Psoas muscle (tissue), 7 donors: ENCODE measurements at regions not wholly inside any gene's neighbourhood (a gene's known extent, or its start where the extent isn't known, plus 50 kb on each side); places are given as distances from the start of the nearest gene placed in this dataset.
A peak's percentile ranks its signal among the peaks of the same experiment; 100 is the strongest.
"Not testable (repeated sequence)": the region's sequence is repeated elsewhere in the genome, so short reads cannot be mapped to it uniquely, and the experiment has no call there.

ENCODE experiments used
- ATAC-seq, 4 donors: fragments of 200-7000 bp; cut with Tn5 transposase; one replicate each; pipeline ENCODE4 v1.9.1; 2020; ENCODE audit warnings: moderate library complexity in 3 of 4, mild to moderate bottlenecking in 2 of 4
- DNase-seq, 2 donors: peaks; one replicate each; pipeline ENCODE4 v3.0.0-alpha.2; 2020
- H3K27ac ChIP-seq: fragments of 200-600 bp; one replicate; pipeline ENCODE4 v1.8.0; 2022
- H3K27me3 ChIP-seq, 3 donors: fragments of 200-600 bp in 1 of 3; one replicate each; pipeline versions ENCODE4 v1.6.1 to v1.8.0; 2013 to 2022; ENCODE audit warnings: low read length in 2 of 3, mild to moderate bottlenecking in 2 of 3, moderate library complexity in 1 of 3; ENCODE audit not compliant: insufficient read depth in 3 of 3
- H3K36me3 ChIP-seq, 2 donors: fragments of 200-600 bp in 1 of 2; one replicate each; pipeline versions ENCODE4 v1.6.1 to v1.8.0; 2013 to 2022; ENCODE audit warnings: low read depth in 1 of 2, mild to moderate bottlenecking in 1 of 2, moderate library complexity in 1 of 2; ENCODE audit not compliant: insufficient read depth in 1 of 2
- H3K4me1 ChIP-seq: fragments of 200-600 bp; one replicate; pipeline ENCODE4 v1.8.0; 2022
- H3K4me3 ChIP-seq: fragments of 200-600 bp; one replicate; pipeline ENCODE4 v1.8.0; 2022; ENCODE audit warnings: mild to moderate bottlenecking
- H3K9me3 ChIP-seq: fragments of 200-600 bp; one replicate; pipeline ENCODE4 v1.8.0; 2022
- WGBS, 3 donors: extraction: QIAGEN DNeasy Blood & Tissue Kit; methylation state at CpG; one replicate each; pipeline versions ENCODE4 v1.1.6 to v1.1.7; 2013; 5-methylcytosine and 5-hydroxymethylcytosine counted together
- intact Hi-C, 2 donors: fragments of 100-400 bp; cut with DNase I; formaldehyde crosslinking; loops; one replicate each; pipeline versions ENCODE4 v1.11.0 to v1.14.2; 2022
- donor health status: healthy with polysubstance abuse.
- donor health status: DM: no; HTN: no; CAD: no; lungs with moderate emphysema.
- donor health status: Bipolar disorder and iron deficiency.
- donor health status: healthy.
- donor health status: DM: yes; HTN: yes; CAD: no.
- donor health status: DM: no; HTN: no; CAD: no.
- donor health status: DM: yes; HTN: yes; CAD: no.

GRCh38 chr20:30007496-30007895 is 1250.0 kb upstream of the DEFB115 start:
- H3K4me1 ChIP-seq, H3K36me3 ChIP-seq, H3K27me3 ChIP-seq, H3K27ac ChIP-seq, H3K9me3 ChIP-seq, ATAC-seq, H3K4me3 ChIP-seq, intact Hi-C loops: not testable (repeated sequence)
- 69 to 90% methylated on average over 1 to 4 of the region's 4 CpGs; no CpG with 5 or more reads in 1 of the 3 donors for WGBS, 3 donors
- DNase-seq = peak in 1 of 2 donors; percentile 1
